ENCODE measurements at regions not wholly inside any gene's neighbourhood (a gene's known extent, or its start where the extent isn't known, plus 50 kb on each side); places are given as distances from the start of the nearest gene placed in this dataset.

- DNase-seq (ENCODE audit: low spot score): no peak
Observed at GRCh38 chr9:86730163-86730928, 217.0 kb downstream of the GAS1 start.

GRCh38 chr9:86724529-86724928, 222.8 kb downstream of the GAS1 start:
- no peak for DNase-seq (ENCODE audit: low spot score)

DNA sequence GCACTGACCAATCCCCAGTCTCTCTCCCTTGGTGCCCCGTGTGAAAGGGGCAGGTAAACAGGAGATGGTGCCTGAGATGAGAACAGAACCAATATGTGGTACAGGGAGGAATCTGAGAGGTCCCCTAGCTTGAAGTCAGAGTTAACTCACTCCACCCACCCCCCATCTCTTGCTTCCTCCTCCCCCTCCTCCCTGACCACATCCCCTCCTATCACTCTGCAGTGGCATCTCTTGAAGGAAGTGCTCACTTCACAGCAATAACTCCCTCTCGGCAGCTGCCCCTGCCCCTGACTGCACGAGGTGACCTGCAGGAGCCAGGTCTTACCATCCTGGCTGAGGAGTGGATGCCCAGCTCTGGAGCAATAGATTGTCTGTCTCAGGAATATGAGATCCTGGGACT, 224.0 kb downstream of the GAS1 start:
- no peak for DNase-seq (ENCODE audit: low spot score)

- no peak for DNase-seq (ENCODE audit: low spot score)
Observed at GRCh38 chr9:86722706-86723075, 224.6 kb downstream of the GAS1 start.

- DNase-seq (ENCODE audit: low spot score): no peak
Observed at GRCh38 chr9:86721843-86722705, 225.2 kb downstream of the GAS1 start.

GRCh38 chr9:86721226-86721781, 226.0 kb downstream of the GAS1 start:
- no peak for DNase-seq (ENCODE audit: low spot score)

DNA sequence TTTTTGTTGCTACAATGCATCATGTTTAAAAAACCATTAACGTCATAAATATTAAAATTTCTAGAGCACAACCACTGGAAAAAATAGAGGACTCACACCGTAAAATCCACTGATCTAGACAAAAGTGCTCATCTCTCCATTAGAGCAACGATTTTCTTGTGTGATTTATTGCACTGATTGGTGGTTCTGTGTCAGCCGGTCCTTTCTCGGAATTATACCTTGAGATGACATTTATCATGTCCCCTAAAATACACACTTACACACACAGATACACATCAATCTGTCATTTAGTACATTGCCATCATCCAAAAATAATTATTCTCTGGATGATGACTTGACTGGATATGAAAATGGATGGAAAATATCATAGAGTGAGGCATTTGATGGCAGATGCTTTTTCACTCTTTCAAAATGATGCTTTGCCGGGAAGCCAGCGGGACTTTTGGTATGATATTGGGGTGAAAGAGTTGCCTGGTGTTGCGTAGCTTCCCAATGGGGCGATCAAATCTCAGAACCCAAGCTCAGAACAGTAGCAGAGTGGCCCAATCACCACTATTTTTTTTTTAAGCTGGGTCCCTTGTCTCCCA, 226.6 kb downstream of the GAS1 start:
- DNase-seq (ENCODE audit: low spot score): no peak

DNA sequence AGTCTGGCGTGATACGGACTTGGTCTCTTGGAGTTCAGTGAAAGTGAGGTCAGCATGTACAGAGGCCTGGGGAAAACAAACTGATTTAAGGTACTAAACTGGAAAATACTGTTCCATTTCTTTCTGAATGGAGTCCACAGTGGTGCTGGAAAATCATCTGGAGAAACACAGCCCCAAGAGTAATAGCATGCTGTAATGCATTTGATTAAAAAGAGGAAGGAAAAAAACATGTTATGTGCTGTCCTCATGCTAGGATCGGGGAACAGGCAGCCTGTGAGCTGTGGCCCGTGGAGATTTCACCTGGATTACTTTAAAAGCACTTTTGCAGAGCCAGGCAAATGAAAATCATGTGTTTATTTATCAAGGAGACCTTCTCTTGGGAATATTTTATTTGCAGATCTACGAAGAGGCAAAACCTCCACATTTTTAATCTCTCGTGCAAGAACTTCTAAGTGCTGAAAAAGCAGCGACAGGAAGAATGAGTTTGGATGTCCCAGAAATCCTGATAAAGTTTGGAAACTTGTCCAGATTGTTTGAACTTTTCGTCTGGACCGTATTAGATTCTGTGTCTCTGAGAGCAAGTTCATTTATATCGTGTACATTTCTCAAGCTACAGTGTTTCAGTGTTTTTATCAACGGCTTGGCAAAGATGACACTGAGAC, 228.8 kb downstream of the GAS1 start:
- DNase-seq (ENCODE audit: low spot score): no peak

GRCh38 chr9:86716326-86716922, 230.9 kb downstream of the GAS1 start:
- no peak for DNase-seq (ENCODE audit: low spot score)

GRCh38 chr9:86714999-86715398, 232.3 kb downstream of the GAS1 start:
- DNase-seq (ENCODE audit: low spot score): no peak

GRCh38 chr9:86713970-86714369, 233.3 kb downstream of the GAS1 start:
- no peak for DNase-seq (ENCODE audit: low spot score)

DNA sequence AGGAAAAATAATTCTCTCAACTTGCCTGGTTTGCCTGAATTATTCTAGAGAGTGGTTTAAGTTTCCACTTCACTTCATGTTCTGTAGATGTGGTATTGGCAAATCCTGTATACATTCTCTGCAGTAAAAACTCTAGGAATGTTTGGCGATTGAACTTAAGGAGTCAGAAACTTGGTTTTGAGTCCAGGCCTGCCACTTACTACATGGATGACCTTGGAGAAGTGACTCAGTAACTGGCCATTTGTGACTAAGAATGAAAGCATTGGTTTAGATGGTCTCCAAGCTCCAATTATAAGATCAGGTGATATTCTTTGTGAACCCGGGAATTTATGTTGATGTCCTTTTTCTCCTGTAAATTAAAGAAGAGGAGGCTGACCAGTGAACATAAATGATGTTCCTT, 233.8 kb downstream of the GAS1 start:
- no peak for DNase-seq (ENCODE audit: low spot score)

GRCh38 chr9:86708918-86709835, 238.1 kb downstream of the GAS1 start:
- DNase-seq (ENCODE audit: low spot score): no peak

GRCh38 chr9:86707932-86708510, 239.3 kb downstream of the GAS1 start:
- no peak for DNase-seq (ENCODE audit: low spot score)

DNA sequence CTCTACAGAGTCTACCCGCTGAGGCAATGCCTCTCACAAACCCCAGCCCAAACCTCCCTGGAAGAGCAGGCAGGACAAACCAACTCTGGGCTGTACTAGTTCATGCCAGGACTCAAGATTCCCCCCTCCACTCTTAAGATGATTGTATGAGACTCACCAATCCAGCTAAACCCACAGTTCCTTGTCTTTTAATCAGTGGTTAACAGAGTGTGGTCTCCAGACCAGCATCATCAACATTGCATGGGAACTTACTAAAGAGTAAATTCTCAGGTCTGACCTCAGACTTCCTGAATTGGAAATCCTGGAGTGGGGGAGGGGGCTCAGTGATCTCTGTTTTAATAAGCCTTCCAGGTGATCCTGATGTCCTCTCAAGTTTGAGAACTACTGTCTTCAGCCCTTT, 240.9 kb downstream of the GAS1 start:
- no peak for DNase-seq (ENCODE audit: low spot score)

DNA sequence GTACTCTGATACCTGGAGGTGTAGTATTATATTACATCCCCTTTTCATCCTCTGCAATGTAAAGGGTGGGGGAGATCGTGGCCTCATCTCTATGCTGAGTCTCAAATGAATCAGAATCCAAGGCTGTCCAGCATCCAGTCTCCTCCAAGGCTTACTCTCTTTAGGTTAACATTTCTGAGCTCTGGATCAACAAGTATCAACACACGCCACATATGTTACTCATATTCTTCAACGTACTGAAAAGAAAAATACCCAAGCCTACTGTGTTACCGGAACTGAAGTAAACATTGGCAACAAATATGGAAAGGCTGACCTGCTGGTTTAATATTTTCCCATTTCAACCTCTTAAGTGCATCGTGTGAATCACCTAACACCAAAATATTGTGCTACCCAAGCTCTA, 241.8 kb downstream of the GAS1 start:
- DNase-seq (ENCODE audit: low spot score): no peak

- DNase-seq (ENCODE audit: low spot score): no peak
Observed at GRCh38 chr9:86703346-86703745, 244.0 kb downstream of the GAS1 start.

GRCh38 chr9:86700629-86701028, 246.7 kb downstream of the GAS1 start:
- DNase-seq (ENCODE audit: low spot score): no peak

- no peak for DNase-seq (ENCODE audit: low spot score)
Observed at GRCh38 chr9:86697999-86698398, 249.3 kb downstream of the GAS1 start.

GRCh38 chr9:86697213-86697612, 250.1 kb downstream of the GAS1 start:
- no peak for DNase-seq (ENCODE audit: low spot score)

Data from LoVo (cell line).